K562 (cell line): ENCODE measurements at regions not wholly inside any gene's neighbourhood (a gene's known extent, or its start where the extent isn't known, plus 50 kb on each side); places are given as distances from the start of the nearest gene placed in this dataset.

Source experiments
- ATAC-seq: fragments of 200-7000 bp; cut with Tn5 transposase; 3 replicates; pipeline ENCODE4 v1.9.1; 2020; ENCODE audit warnings: moderate library complexity
- BruUV-seq: library from RNA; stranded (reverse); fragments of 400-500 nt; replicated peaks from 2 replicates; lab custom pipeline; 2021; lab: Mats Ljungman, UMichigan
- CTCF ChIA-PET: fragments of 300-600 bp; formaldehyde crosslinking; extraction: SDS; loops from one replicate; lab custom pipeline; 2021; ENCODE audit warnings: low intra/inter-chr PET ratio; lab: Yijun Ruan, JAX
- POLR2A ChIA-PET: fragments of 300-600, 350-650 bp; sonication (Branson Sonifier 250); formaldehyde crosslinking; extraction: SDS; loops from one replicate; lab custom pipeline; 2021; ENCODE audit warnings: antibody characterized with exemption, inconsistent platforms; lab: Yijun Ruan, JAX
- DNase-seq, 4 experiments: peaks; one replicate each; pipeline versions ENCODE4 v3.0.0 to v3.0.0-alpha.2; 2011 to 2018; ENCODE audit warnings: low spot score in 3 of 4, mixed read lengths in 3 of 4; ENCODE audit errors: extremely low read depth in 1 of 4
- FAIRE-seq: peaks from 2 replicates; lab custom pipeline; 2011; peaks lifted over from hg19 to GRCh38; lab: Jason Lieb, UNC
- H2AFZ ChIP-seq: 2 replicates; pipeline ENCODE4 v1.6.0; 2011; ENCODE audit warnings: low read depth, low read length, control low read depth, inconsistent platforms
- H3K27ac ChIP-seq: fragments of 200-600 bp; 3 replicates; pipeline ENCODE4 v1.8.0; 2011; ENCODE audit warnings: low read depth, mild to moderate bottlenecking, control low read depth, inconsistent platforms, low read length, moderate library complexity, mixed read lengths; ENCODE audit errors: extremely low read depth
- H3K27me3 ChIP-seq, 2 experiments: fragments of 300-600 bp in 1 of 2; 2 replicates in 1 of 2; 3 replicates in 1 of 2; pipeline versions ENCODE4 v1.6.0 to v1.8.0; 2011; ENCODE audit warnings: inconsistent platforms in 2 of 2, low read length in 2 of 2, mild to moderate bottlenecking in 1 of 2, mixed read lengths in 1 of 2, moderate library complexity in 1 of 2; ENCODE audit not compliant: control insufficient read depth in 2 of 2, insufficient read depth in 2 of 2
- H3K36me3 ChIP-seq: fragments of 300-600 bp; 3 replicates; pipeline ENCODE4 v1.8.0; 2011; ENCODE audit warnings: mild to moderate bottlenecking, low read length, inconsistent platforms; ENCODE audit not compliant: control insufficient read depth, insufficient read depth
- H3K4me1 ChIP-seq, 2 experiments: fragments of 200-600 bp in 1 of 2; replicated peaks in 1 of 2; 2 replicates in 1 of 2; 3 replicates in 1 of 2; pipeline versions ENCODE4 v1.5.1 to v1.8.0; 2011; ENCODE audit warnings: inconsistent platforms in 2 of 2, low read length in 2 of 2, mild to moderate bottlenecking in 1 of 2, mixed read lengths in 1 of 2, moderate library complexity in 1 of 2; ENCODE audit not compliant: control insufficient read depth in 2 of 2, insufficient read depth in 2 of 2
- H3K4me2 ChIP-seq: 2 replicates; pipeline ENCODE4 v1.6.1; 2011; ENCODE audit warnings: low read length, control low read depth, inconsistent platforms, mixed read lengths; ENCODE audit not compliant: insufficient read depth
- H3K4me3 ChIP-seq: fragments of 200-600 bp; sonication (generic), shearing (Covaris generic); 2 replicates; pipeline ENCODE4 v1.5.1; 2016; ENCODE audit warnings: control low read depth, inconsistent platforms
- H3K79me2 ChIP-seq: fragments of 200-600 bp; 3 replicates; pipeline ENCODE4 v1.8.0; 2011; ENCODE audit warnings: low read length, inconsistent platforms; ENCODE audit not compliant: control insufficient read depth, insufficient read depth
- H3K9ac ChIP-seq, 2 experiments: 2 replicates each; pipeline versions ENCODE4 v1.6.0 to v1.6.1; 2011; ENCODE audit warnings: low read depth in 2 of 2, low read length in 2 of 2, control low read depth in 1 of 2, inconsistent platforms in 1 of 2, mild to moderate bottlenecking in 1 of 2, mixed read lengths in 1 of 2; ENCODE audit not compliant: insufficient read depth in 1 of 2
- H3K9me1 ChIP-seq: one replicate; pipeline ENCODE4 v1.6.0; 2011; ENCODE audit warnings: inconsistent platforms, mild to moderate bottlenecking, low read length, moderate library complexity; ENCODE audit not compliant: control insufficient read depth, insufficient read depth
- H3K9me3 ChIP-seq: replicated peaks from 2 replicates; pipeline ENCODE4 v1.5.1; 2011; ENCODE audit warnings: low read depth, low read length, inconsistent platforms; ENCODE audit not compliant: control insufficient read depth, insufficient read depth
- H4K20me1 ChIP-seq: replicated peaks from 2 replicates; pipeline ENCODE4 v1.6.1; 2011; ENCODE audit warnings: low read length, inconsistent platforms, mixed read lengths; ENCODE audit not compliant: control insufficient read depth, insufficient read depth
- CSDE1 ChIP-seq, 2 experiments: fragments of 450-650 bp; IDR thresholded peaks; 2 replicates each; pipeline ENCODE4 v1.6.1; 2016; ENCODE audit warnings: mild to moderate bottlenecking in 1 of 2
- ESRRB ChIP-seq: fragments of 250-450 bp; sonication (Bioruptor Pico); IDR thresholded peaks from 2 replicates; pipeline ENCODE4 v1.5.0; 2020; ENCODE audit warnings: mild to moderate bottlenecking, moderate library complexity, borderline replicate concordance
- MYC ChIP-seq, 2 experiments: fragments of 250-450 bp in 1 of 2; sonication (Bioruptor Pico) in 1 of 2; IDR thresholded peaks; 2 replicates each; pipeline versions ENCODE4 v1.5.1 to v1.6.1; 2012 to 2021; ENCODE audit warnings: low read depth in 2 of 2, borderline replicate concordance in 1 of 2, improper control_type of control experiment in 1 of 2, low read length in 1 of 2, mild to moderate bottlenecking in 1 of 2, moderate library complexity in 1 of 2
- NFYB ChIP-seq: IDR thresholded peaks from 2 replicates; pipeline ENCODE4 v1.6.1; 2011; ENCODE audit warnings: mild to moderate bottlenecking, moderate library complexity; ENCODE audit not compliant: insufficient read length; ENCODE audit errors: extremely low read depth
- POLR3A ChIP-seq: IDR thresholded peaks from 2 replicates; pipeline ENCODE4 v1.6.1; 2011; ENCODE audit warnings: borderline replicate concordance, mild to moderate bottlenecking, moderate library complexity; ENCODE audit not compliant: insufficient read length, insufficient read depth; ENCODE audit errors: extremely low read depth
- PTRF ChIP-seq: fragments of 450-650 bp; IDR thresholded peaks from 2 replicates; pipeline ENCODE4 v1.6.1; 2016; ENCODE audit warnings: mild to moderate bottlenecking, missing genetic modification characterization, missing compliant biosample characterization
- SIN3B ChIP-seq: fragments of 450-650 bp; IDR thresholded peaks from 2 replicates; pipeline ENCODE4 v1.6.1; 2017; ENCODE audit warnings: low read depth, mild to moderate bottlenecking, moderate library complexity
- TEAD1 ChIP-seq, 2 experiments: fragments of 450-650 bp in 1 of 2; sonication (generic) in 1 of 2; formaldehyde crosslinking; IDR thresholded peaks; 2 replicates each; pipeline versions ENCODE4 v1.4.0 to v1.8.0; 2020 to 2022; ENCODE audit warnings: mild to moderate bottlenecking in 2 of 2, missing genetic modification reagents in 1 of 2
- ZNF354B ChIP-seq: fragments of 250-450 bp; sonication (Bioruptor Pico); IDR thresholded peaks from 2 replicates; pipeline ENCODE4 v1.4.0; 2020
- WGBS: fragments of 100-300 bp; shearing (Covaris generic); methylation state at CpG from one replicate; pipeline ENCODE4 v1.1.6; 2016; ENCODE audit warnings: low coverage, mixed read lengths; ENCODE audit not compliant: insufficient coverage; ENCODE audit errors: missing lambda C conversion rate; 5-methylcytosine and 5-hydroxymethylcytosine counted together
- in situ Hi-C: fragments of 300-500 bp; cut with MboI; formaldehyde crosslinking; loops from 4 replicates; pipeline ENCODE4 v1.15.0; 2018; ENCODE audit warnings: inconsistent platforms, mixed read lengths
- intact Hi-C: fragments of 100-400 bp; cut with micrococcal nuclease; formaldehyde crosslinking; loops from 2 replicates; pipeline ENCODE4 v1.14.2; 2022

GRCh38 chr10:18875477-18875876 is 173.1 kb upstream of the MALRD1 start:
- BruUV-seq, result no TSS peak
- H2AFZ ChIP-seq, result no peak overlapping the region
- no peaks in the 10 kb centered on the region for H3K4me1 ChIP-seq
- no peaks in the 10 kb centered on the region for H3K36me3 ChIP-seq
- H3K4me2 ChIP-seq, result no peak overlapping the region
- no peak for FAIRE-seq
- intact Hi-C loops, result no loop called here
- H3K79me2 ChIP-seq, result no peaks in the 10 kb centered on the region
- H4K20me1 ChIP-seq, result no peaks in the 10 kb centered on the region
- no peaks in the 10 kb centered on the region for H3K9me1 ChIP-seq
- ATAC-seq, result no peak
- H3K9ac ChIP-seq, result no peak overlapping the region
- in situ Hi-C loops, result no loop called here
- no peak overlapping the region for H3K27ac ChIP-seq
- ChIA-PET POLR2A (no interaction called here), CTCF (no interaction called here)
- WGBS, result 0% methylated on average over 1 of the region's 1 CpG
- DNase-seq, result no peak
- TF ChIP-seq CSDE1 (IDR thresholded peaks at IDR 0.05), result no peak
- no peak for TF ChIP-seq MYC (IDR thresholded peaks at IDR 0.05; ENCODE audit: low read depth, low read length)
- no peak for TF ChIP-seq MYC (CRISPR knock-in tag; IDR thresholded peaks at IDR 0.05; ENCODE audit: borderline replicate concordance, low read depth)
- no peak for TF ChIP-seq ESRRB (CRISPR knock-in tag)
- TF ChIP-seq PTRF (tag), result no peak
- no peak for TF ChIP-seq TEAD1 (CRISPR knock-in tag; IDR thresholded peaks at IDR 0.05)
- TF ChIP-seq POLR3A, result no peak
- no peak for TF ChIP-seq NFYB
- TF ChIP-seq ZNF354B (CRISPR knock-in tag), result no peak
- TF ChIP-seq SIN3B, result no peak
- H3K4me3 ChIP-seq, result no peak overlapping the region
- no peaks in the 10 kb centered on the region for H3K27me3 ChIP-seq
- no peaks in the 10 kb centered on the region for H3K9me3 ChIP-seq
